ENCODE measurements at regions not wholly inside any gene's neighbourhood (a gene's known extent, or its start where the extent isn't known, plus 50 kb on each side); places are given as distances from the start of the nearest gene placed in this dataset.
"Not testable (repeated sequence)": the region's sequence is repeated elsewhere in the genome, so short reads cannot be mapped to it uniquely, and the experiment has no call there.

GRCh38 chr3:16707260-16707659 is 102.0 kb upstream of the DAZL start:
- no peak overlapping the region for H3K4me3 ChIP-seq (replicated peaks; ENCODE audit: low read depth, low read length)
- no peak for DNase-seq (ENCODE audit: low read depth)
- no peak for TF ChIP-seq CTCF (IDR thresholded peaks at IDR 0.05; ENCODE audit: low read length, missing control alignments)

GRCh38 chr3:16708285-16708684 is 103.1 kb upstream of the DAZL start:
- TF ChIP-seq CTCF (IDR thresholded peaks at IDR 0.05; ENCODE audit: low read length, missing control alignments) = no peak
- H3K4me3 ChIP-seq (replicated peaks; ENCODE audit: low read depth, low read length) = no peak overlapping the region
- no peak for DNase-seq (ENCODE audit: low read depth)

GRCh38 chr3:16711691-16712090 is 106.5 kb upstream of the DAZL start:
- H3K4me3 ChIP-seq (replicated peaks; ENCODE audit: low read depth, low read length); DNase-seq (ENCODE audit: low read depth): not testable (repeated sequence)

- H3K4me3 ChIP-seq (replicated peaks; ENCODE audit: low read depth, low read length) = no peak overlapping the region
- DNase-seq (ENCODE audit: low read depth) = no peak
- no peak for TF ChIP-seq CTCF (IDR thresholded peaks at IDR 0.05; ENCODE audit: low read length, missing control alignments)
These were observed 110.1 kb upstream of the DAZL start for GRCh38 chr3:16715281-16715680.

- no peak for TF ChIP-seq CTCF (IDR thresholded peaks at IDR 0.05; ENCODE audit: low read length, missing control alignments)
- DNase-seq (ENCODE audit: low read depth) = no peak
- no peak overlapping the region for H3K4me3 ChIP-seq (replicated peaks; ENCODE audit: low read depth, low read length)
These were observed 114.2 kb upstream of the DAZL start for GRCh38 chr3:16719426-16719825.

- H3K4me3 ChIP-seq (replicated peaks; ENCODE audit: low read depth, low read length) = no peak overlapping the region
- TF ChIP-seq CTCF (IDR thresholded peaks at IDR 0.05; ENCODE audit: low read length, missing control alignments) = no peak
- no peak for DNase-seq (ENCODE audit: low read depth)
These were observed 115.2 kb upstream of the DAZL start for GRCh38 chr3:16720367-16720940.

GRCh38 chr3:16721494-16721893 is 116.3 kb upstream of the DAZL start:
- no peak for DNase-seq (ENCODE audit: low read depth)
- no peak for TF ChIP-seq CTCF (IDR thresholded peaks at IDR 0.05; ENCODE audit: low read length, missing control alignments)
- H3K4me3 ChIP-seq (replicated peaks; ENCODE audit: low read depth, low read length) = no peak overlapping the region
